GM23338 (cell line): ENCODE measurements at regions not wholly inside any gene's neighbourhood (a gene's known extent, or its start where the extent isn't known, plus 50 kb on each side); places are given as distances from the start of the nearest gene placed in this dataset.
A peak's percentile ranks its signal among the peaks of the same experiment; 100 is the strongest.

ENCODE experiments used
- ATAC-seq: fragments of 200-7000 bp; cut with Tn5 transposase; 3 replicates; pipeline ENCODE4 v1.9.1; 2020
- DNase-seq: peaks from one replicate; pipeline ENCODE4 v3.0.0-alpha.2; 2015; ENCODE audit warnings: low spot score
- H2AFZ ChIP-seq: fragments of 200-600 bp; sonication (generic); 2 replicates; pipeline ENCODE4 v1.8.0; 2016; ENCODE audit warnings: antibody characterized with exemption, mild to moderate bottlenecking, moderate library complexity
- H3F3A ChIP-seq: fragments of 200-600 bp; sonication (generic); replicated peaks from 2 replicates; pipeline ENCODE4 v1.8.0; 2017; ENCODE audit warnings: antibody characterized with exemption, mixed run types, low read depth
- H3K27ac ChIP-seq: fragments of 200-600 bp; sonication (generic); 2 replicates; pipeline ENCODE4 v1.6.1; 2016; ENCODE audit warnings: low read depth
- H3K27me3 ChIP-seq: fragments of 200-600 bp; sonication (generic); 2 replicates; pipeline ENCODE4 v1.8.0; 2016; ENCODE audit warnings: mild to moderate bottlenecking, mixed run types, moderate library complexity; ENCODE audit not compliant: insufficient read depth
- H3K36me3 ChIP-seq: fragments of 200-600 bp; sonication (generic); 2 replicates; pipeline ENCODE4 v1.8.0; 2016; ENCODE audit warnings: mild to moderate bottlenecking; ENCODE audit not compliant: insufficient read depth
- H3K4me1 ChIP-seq: fragments of 200-600 bp; sonication (generic); 2 replicates; pipeline ENCODE4 v1.8.0; 2016; ENCODE audit warnings: mild to moderate bottlenecking, moderate library complexity; ENCODE audit not compliant: insufficient read depth
- H3K4me2 ChIP-seq: fragments of 200-600 bp; sonication (generic); 2 replicates; pipeline ENCODE4 v1.7.1; 2017; ENCODE audit warnings: mixed run types
- H3K4me3 ChIP-seq: fragments of 200-600 bp; sonication (generic); 2 replicates; pipeline ENCODE4 v1.6.1; 2016; ENCODE audit warnings: mixed run types
- H3K79me2 ChIP-seq: fragments of 200-600 bp; sonication (generic); replicated peaks from 2 replicates; pipeline ENCODE4 v1.8.0; 2017; ENCODE audit warnings: mild to moderate bottlenecking; ENCODE audit not compliant: insufficient read depth
- H3K9me2 ChIP-seq: fragments of 200-600 bp; sonication (generic); 2 replicates; pipeline ENCODE4 v1.8.0; 2017; ENCODE audit not compliant: insufficient read depth
- H4K20me1 ChIP-seq: fragments of 200-600 bp; sonication (generic); replicated peaks from 2 replicates; pipeline ENCODE4 v1.8.0; 2017; ENCODE audit warnings: mild to moderate bottlenecking; ENCODE audit not compliant: insufficient read depth
- H3K27ac Mint-ChIP-seq: 2 replicates; pipeline ENCODE4 v1.8.0; 2020; ENCODE audit warnings: inconsistent platforms, mild to moderate bottlenecking, moderate library complexity, mixed read lengths
- H3K27me3 Mint-ChIP-seq: 3 replicates; pipeline ENCODE4 v1.8.0; 2022; ENCODE audit warnings: low read depth, mild to moderate bottlenecking, moderate library complexity, mixed read lengths, inconsistent platforms; ENCODE audit not compliant: insufficient read depth, poor library complexity
- H3K36me3 Mint-ChIP-seq: 3 replicates; pipeline ENCODE4 v1.8.0; 2021; ENCODE audit warnings: low read depth, mild to moderate bottlenecking, inconsistent platforms, moderate library complexity, mixed read lengths
- H3K4me1 Mint-ChIP-seq: 3 replicates; pipeline ENCODE4 v1.8.0; 2020; ENCODE audit warnings: mild to moderate bottlenecking, inconsistent platforms, mixed read lengths
- H3K4me3 Mint-ChIP-seq: 3 replicates; pipeline ENCODE4 v1.8.0; 2021; ENCODE audit warnings: moderate library complexity, mild to moderate bottlenecking, inconsistent platforms, mixed read lengths
- H3K9me3 Mint-ChIP-seq: 3 replicates; pipeline ENCODE4 v1.8.0; 2020; ENCODE audit warnings: moderate library complexity, mild to moderate bottlenecking, inconsistent platforms, mixed read lengths
- CREB1 ChIP-seq: fragments of 250-450 bp; sonication (Bioruptor Pico); IDR thresholded peaks from 2 replicates; pipeline ENCODE4 v1.5.0; 2020; ENCODE audit warnings: low read depth, mild to moderate bottlenecking, moderate library complexity
- CTCF ChIP-seq, 2 experiments: fragments of 200-600 bp in 1 of 2; sonication (generic) in 1 of 2; conservative IDR thresholded peaks; 2 replicates each; pipeline versions ENCODE4 v1.5.1 to v1.6.1; 2016 to 2017; ENCODE audit warnings: antibody characterized with exemption in 2 of 2, low read depth in 2 of 2, mild to moderate bottlenecking in 2 of 2, moderate library complexity in 1 of 2
- EZH2phosphoT487 ChIP-seq: fragments of 200-600 bp; sonication (generic); IDR thresholded peaks from one replicate; pipeline ENCODE4 v1.8.1; 2018; ENCODE audit warnings: antibody characterized with exemption; ENCODE audit not compliant: unreplicated experiment
- JUNB ChIP-seq: IDR thresholded peaks from one replicate; pipeline ENCODE4 v1.6.1; 2016; ENCODE audit warnings: antibody characterized with exemption; ENCODE audit not compliant: unreplicated experiment
- NANOG ChIP-seq: IDR thresholded peaks from 2 replicates; pipeline ENCODE4 v1.6.1; 2016; ENCODE audit warnings: antibody characterized with exemption, borderline replicate concordance
- POLR2AphosphoS5 ChIP-seq: IDR thresholded peaks from 2 replicates; pipeline ENCODE4 v1.6.1; 2016; ENCODE audit warnings: antibody characterized with exemption, low read depth
- STAT1 ChIP-seq: IDR thresholded peaks from one replicate; pipeline ENCODE4 v1.6.1; 2016; ENCODE audit warnings: antibody characterized with exemption; ENCODE audit not compliant: unreplicated experiment
- ZNF114 ChIP-seq: fragments of 250-450 bp; sonication (Bioruptor Pico); IDR thresholded peaks from 2 replicates; pipeline ENCODE4 v1.5.0; 2020; ENCODE audit warnings: mild to moderate bottlenecking, moderate library complexity

- no peaks in the 10 kb centered on the region for H3K4me1 ChIP-seq
- H3K36me3 Mint-ChIP-seq = no peaks in the 10 kb centered on the region; the same call in 2 of the 3 replicates
- no peaks in the 10 kb centered on the region for H3K36me3 ChIP-seq
- no peak overlapping the region for H3K4me3 ChIP-seq
- H2AFZ ChIP-seq = no peak overlapping the region
- H3K4me1 Mint-ChIP-seq = peaks cover 6% of the 10 kb centered on the region
- H3K79me2 ChIP-seq = no peaks in the 10 kb centered on the region
- TF ChIP-seq CREB1 = no peak
- peak in 1 of 2 experiments; percentile 29; a peak in 1 of 4 replicates for TF ChIP-seq CTCF (conservative IDR thresholded peaks at IDR 0.05; ENCODE audit: low read depth in 2 of 2)
- H3K27ac Mint-ChIP-seq = no peak overlapping the region
- H3F3A ChIP-seq = no peaks in the 10 kb centered on the region
- H3K9me2 ChIP-seq = 0 out of 2 replicates have a peak, but pooled peaks cover 4% of the 10 kb centered on the region
- H4K20me1 ChIP-seq = 0 out of 2 replicates have a peak, but pooled peaks cover 3% of the 10 kb centered on the region
- peaks cover 2% of the 10 kb centered on the region for H3K27me3 Mint-ChIP-seq
- ATAC-seq = peak; percentile 64
- no peak overlapping the region for H3K4me2 ChIP-seq
- no peak overlapping the region for H3K27ac ChIP-seq
- H3K27me3 ChIP-seq = no peaks in the 10 kb centered on the region
- peak; percentile 11 for DNase-seq
- 0 out of 3 replicates have a peak, but pooled peaks cover 2% of the 10 kb centered on the region for H3K9me3 Mint-ChIP-seq
- no peak overlapping the region for H3K4me3 Mint-ChIP-seq
Measured at GRCh38 chr1:173364827-173365226, 112.3 kb upstream of the PRDX6 start.

- Histone ChIP-seq H4K20me1 (0 out of 2 replicates have a peak, but pooled peaks cover 3% of the 10 kb centered on the region), H3K9me2 (0 out of 2 replicates have a peak, but pooled peaks cover 4% of the 10 kb centered on the region), H3K79me2 (no peaks in the 10 kb centered on the region), H3K27ac (no peak overlapping the region), H3K4me3 (no peak overlapping the region), H3K27me3 (no peaks in the 10 kb centered on the region), H3K36me3 (no peaks in the 10 kb centered on the region), H3F3A (no peaks in the 10 kb centered on the region), H3K4me1 (no peaks in the 10 kb centered on the region), H2AFZ (no peak overlapping the region), H3K4me2 (no peak overlapping the region)
- Mint-ChIP-seq H3K4me3 (no peak overlapping the region), H3K9me3 (0 out of 3 replicates have a peak, but pooled peaks cover 2% of the 10 kb centered on the region), H3K27ac (no peak overlapping the region), H3K27me3 (peaks cover 2% of the 10 kb centered on the region), H3K36me3 (no peaks in the 10 kb centered on the region; the same call in 2 of the 3 replicates), H3K4me1 (peaks cover 6% of the 10 kb centered on the region)
- DNase-seq (no peak), ATAC-seq (no peak)
- TF ChIP-seq EZH2phosphoT487 = no peak
- no peak for TF ChIP-seq CTCF (conservative IDR thresholded peaks at IDR 0.05; ENCODE audit: low read depth in 2 of 2)
- TF ChIP-seq CREB1 = no peak
- TF ChIP-seq JUNB = no peak
- no peak for TF ChIP-seq NANOG
- no peak for TF ChIP-seq POLR2AphosphoS5
- TF ChIP-seq STAT1 = no peak
- no peak for TF ChIP-seq ZNF114 (CRISPR knock-in tag)
Measured at GRCh38 chr1:173365341-173365740, 111.8 kb upstream of the PRDX6 start.
